ENCODE measurements at regions not wholly inside any gene's neighbourhood (a gene's known extent, or its start where the extent isn't known, plus 50 kb on each side); places are given as distances from the start of the nearest gene placed in this dataset.
A peak's percentile ranks its signal among the peaks of the same experiment; 100 is the strongest.
"Not testable (repeated sequence)": the region's sequence is repeated elsewhere in the genome, so short reads cannot be mapped to it uniquely, and the experiment has no call there.

DNA sequence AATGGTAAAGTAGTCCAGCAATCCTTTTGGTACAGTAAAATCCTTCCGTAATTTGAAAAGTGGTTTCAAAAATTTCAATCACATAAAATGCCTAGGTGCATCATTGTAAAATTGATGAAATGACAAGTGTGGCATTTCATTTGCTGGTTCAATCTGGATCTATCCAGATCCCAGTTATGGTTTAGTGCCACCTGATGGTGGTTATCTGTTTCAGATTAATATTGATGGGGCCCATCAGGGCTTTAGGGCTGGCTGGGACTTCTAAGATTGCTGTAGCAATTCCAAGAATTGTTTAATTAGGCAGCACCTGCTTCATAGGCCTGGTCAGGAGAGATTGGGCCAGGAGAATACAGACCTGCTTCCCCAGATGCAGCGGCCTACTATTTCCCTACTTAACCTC, 55.5 kb upstream of the PIK3C3 start:
- ATAC-seq (peak; percentile 36), DNase-seq (ENCODE audit: low spot score) (no peak)

- ATAC-seq (no peak), DNase-seq (ENCODE audit: low spot score) (no peak)
These were observed 61.6 kb upstream of the PIK3C3 start for GRCh38 chr18:41893432-41893831.

DNA sequence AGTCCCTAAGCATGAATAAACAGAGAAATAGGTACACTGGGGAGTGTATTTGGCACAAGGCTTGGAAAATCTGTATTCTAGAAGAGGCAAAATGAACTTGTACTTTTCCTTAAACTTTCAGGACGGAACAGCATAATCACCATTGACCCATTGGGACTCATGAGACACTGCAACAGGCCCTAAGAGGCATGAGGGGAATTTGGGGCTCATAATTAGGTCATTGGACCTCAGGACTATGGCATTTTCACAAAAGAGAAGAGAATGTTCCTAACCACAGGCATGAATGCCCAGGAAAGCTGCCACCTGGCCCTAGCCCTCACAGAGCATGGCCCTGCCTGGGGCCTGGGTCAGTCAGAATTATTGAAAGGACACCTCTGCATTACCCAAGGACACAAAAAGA, 67.9 kb upstream of the PIK3C3 start:
- DNase-seq (ENCODE audit: low spot score) (no peak), ATAC-seq (no peak)

- no peak for ATAC-seq
- DNase-seq (ENCODE audit: low spot score) = no peak
These were observed 68.8 kb upstream of the PIK3C3 start for GRCh38 chr18:41886126-41886807.

DNA sequence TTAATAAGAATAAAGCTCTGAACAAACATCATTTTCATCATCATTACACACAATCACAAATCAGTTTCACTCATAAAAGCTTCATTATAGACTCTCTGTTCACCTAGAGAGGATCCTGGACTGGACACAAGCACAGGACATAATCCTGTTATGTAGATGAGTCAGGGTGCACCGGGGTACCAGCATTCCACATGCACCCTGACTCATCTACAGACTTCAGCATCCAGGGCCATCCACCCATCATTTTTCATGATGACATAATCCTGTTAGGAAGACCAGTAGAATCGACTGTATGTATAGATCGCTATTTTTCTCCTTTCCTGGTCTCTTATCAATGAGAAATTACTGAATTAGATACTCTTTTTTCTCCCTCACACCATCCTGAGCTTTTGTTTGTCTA, 73.7 kb upstream of the PIK3C3 start:
- DNase-seq (ENCODE audit: low spot score) (no peak), ATAC-seq (no peak)

DNA sequence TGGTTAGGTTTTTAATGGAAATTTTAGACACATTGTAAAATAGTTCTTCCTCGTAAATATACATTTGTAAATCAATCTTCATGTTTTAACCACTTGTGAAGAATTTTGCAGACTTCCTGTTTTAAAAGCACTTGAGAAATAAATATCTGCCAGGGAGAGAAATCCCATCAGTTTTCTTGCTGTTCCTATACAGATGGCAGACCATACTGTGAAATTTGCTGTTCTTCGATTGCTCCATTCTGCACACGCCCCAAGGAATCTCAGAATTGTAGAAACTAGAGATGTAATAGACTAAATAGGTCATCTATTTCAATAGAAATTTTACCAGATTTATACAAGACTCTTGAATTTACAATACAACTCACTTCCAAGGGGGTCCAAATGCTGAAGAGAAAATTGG, 75.8 kb upstream of the PIK3C3 start:
- no peak for ATAC-seq
- no peak for DNase-seq (ENCODE audit: low spot score)

GRCh38 chr18:41875094-41875780, 79.8 kb upstream of the PIK3C3 start:
- no peak for DNase-seq (ENCODE audit: low spot score)
- no peak for ATAC-seq

- DNase-seq (ENCODE audit: low spot score) (no peak), ATAC-seq (no peak)
These were observed 81.3 kb upstream of the PIK3C3 start for GRCh38 chr18:41873730-41874129.

GRCh38 chr18:41872206-41872605, 82.8 kb upstream of the PIK3C3 start:
- ATAC-seq (no peak), DNase-seq (ENCODE audit: low spot score) (no peak)

DNA sequence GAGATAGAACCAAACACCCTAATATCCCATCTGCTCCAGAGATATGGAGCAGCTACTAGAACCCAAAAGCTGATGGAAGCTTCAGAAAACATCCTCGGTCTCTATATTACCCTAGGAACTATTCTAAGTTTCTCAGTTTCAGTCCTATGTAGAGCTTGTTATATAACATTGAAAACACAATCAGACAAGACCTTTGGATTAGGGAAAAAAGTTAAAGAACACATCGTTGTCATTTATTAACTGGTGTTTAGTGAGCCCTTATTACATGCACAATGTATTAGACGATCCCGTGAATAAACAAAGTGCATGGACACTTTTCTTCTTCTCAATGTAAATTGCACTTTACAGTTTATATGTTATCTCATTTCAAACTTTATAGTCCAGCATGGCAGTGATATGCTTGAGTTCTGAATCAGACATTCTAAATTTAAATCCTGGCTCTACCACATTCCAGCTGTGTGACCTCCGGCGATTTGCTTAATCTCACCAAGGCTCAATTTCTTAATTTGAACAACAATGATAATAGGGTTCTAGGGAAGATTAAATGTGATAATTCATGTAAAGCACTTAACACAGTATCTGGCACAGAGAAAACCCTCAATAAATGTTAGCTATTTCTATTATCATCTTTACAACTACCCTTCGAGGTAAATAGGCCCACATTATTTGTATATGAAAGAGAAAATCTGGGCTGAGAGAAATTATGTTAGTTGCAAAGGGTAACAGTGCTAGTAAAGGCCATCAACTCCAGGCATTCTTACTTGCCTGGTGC, 83.6 kb upstream of the PIK3C3 start:
- ATAC-seq (peak; percentile 57), DNase-seq (ENCODE audit: low spot score) (no peak)

DNA sequence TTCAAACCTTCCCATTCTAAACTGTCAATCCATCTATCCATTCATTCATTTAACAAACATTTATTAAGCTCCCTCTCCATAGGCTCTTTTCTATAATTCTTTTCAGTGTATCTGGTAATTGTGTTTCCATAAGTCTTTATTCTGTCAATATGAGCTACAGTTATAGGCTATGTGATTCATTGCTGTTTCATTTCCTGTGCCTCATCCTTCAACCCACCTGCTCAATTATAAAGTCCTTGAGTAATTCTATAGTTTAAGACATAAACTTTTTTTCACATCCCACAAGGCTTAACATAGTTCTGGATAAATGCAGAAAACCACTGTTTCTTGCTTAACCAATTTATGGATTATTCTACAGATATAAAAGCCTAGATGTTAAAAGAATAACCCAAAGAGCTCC, 84.2 kb upstream of the PIK3C3 start:
- DNase-seq (ENCODE audit: low spot score) = no peak
- ATAC-seq = no peak

DNA sequence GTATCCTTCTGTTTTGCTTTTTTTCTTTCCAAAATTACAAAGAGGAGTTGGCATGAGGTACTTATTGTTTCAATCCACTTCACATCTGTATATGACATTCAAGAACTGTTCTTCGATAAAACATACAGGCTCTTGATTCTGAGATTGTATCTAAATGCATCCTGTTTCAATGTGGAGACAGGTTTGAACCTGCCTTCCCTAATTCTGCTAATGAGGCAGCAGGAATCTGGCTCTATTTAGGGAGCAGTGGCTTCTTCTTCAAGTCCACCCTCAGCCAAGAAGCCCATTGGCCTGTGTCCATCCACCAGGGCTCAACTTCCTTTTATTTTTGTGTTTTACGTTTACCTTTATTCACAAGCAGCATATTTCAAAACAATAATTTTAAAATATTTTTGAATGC, 84.8 kb upstream of the PIK3C3 start:
- DNase-seq (ENCODE audit: low spot score) (no peak), ATAC-seq (no peak)

DNA sequence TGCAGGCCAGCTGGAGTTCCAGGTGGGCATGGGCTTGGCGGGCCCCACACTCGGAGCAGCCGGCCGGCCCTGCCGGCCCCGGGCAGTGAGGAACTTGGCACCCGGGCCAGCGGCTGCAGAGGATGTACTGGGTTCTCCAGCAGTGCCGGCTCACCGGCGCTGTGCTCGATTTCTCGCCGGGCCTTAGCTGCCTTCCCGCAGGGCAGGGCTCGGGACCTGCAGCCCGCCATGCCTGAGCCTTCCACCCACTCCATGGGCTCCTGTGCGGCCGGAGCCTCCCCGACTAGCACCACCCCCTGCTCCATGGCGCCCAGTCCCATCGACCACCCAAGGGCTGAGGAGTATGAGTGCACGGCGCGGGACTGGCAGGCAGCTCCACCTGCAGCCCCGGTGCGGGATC, 89.2 kb upstream of the PIK3C3 start:
- ATAC-seq; DNase-seq (ENCODE audit: low spot score): not testable (repeated sequence)

- DNase-seq (ENCODE audit: low spot score) (no peak), ATAC-seq (no peak)
These were observed 90.8 kb upstream of the PIK3C3 start for GRCh38 chr18:41864216-41864615.

DNA sequence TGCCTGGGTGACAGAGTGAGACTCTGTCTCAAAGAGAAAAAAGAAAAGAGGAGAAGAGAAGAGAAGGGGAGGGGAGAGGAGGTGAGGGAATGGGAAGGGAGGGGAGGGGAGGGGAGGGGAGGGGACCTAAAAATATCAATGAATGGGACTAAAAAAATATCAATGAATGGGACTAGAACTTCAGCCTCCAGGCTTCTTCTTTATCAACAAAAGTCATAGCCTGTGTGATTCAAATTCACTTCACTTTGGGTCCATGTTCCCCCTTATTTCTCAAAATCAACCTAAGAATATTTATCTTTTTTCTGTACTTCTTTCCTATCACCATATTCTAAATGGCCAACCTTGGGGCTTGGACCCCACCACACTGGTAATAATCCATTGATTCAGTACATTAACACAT, 92.1 kb upstream of the PIK3C3 start:
- no peak for ATAC-seq
- no peak for DNase-seq (ENCODE audit: low spot score)

GRCh38 chr18:41860987-41861386, 94.0 kb upstream of the PIK3C3 start:
- no peak for ATAC-seq
- no peak for DNase-seq (ENCODE audit: low spot score)

GRCh38 chr18:41858761-41859555, 96.1 kb upstream of the PIK3C3 start:
- ATAC-seq (no peak), DNase-seq (ENCODE audit: low spot score) (no peak)

GRCh38 chr18:41853280-41853679, 101.8 kb upstream of the PIK3C3 start:
- ATAC-seq (no peak), DNase-seq (ENCODE audit: low spot score) (no peak)

GRCh38 chr18:41850781-41851180, 104.3 kb upstream of the PIK3C3 start:
- ATAC-seq = no peak
- no peak for DNase-seq (ENCODE audit: low spot score)

DNA sequence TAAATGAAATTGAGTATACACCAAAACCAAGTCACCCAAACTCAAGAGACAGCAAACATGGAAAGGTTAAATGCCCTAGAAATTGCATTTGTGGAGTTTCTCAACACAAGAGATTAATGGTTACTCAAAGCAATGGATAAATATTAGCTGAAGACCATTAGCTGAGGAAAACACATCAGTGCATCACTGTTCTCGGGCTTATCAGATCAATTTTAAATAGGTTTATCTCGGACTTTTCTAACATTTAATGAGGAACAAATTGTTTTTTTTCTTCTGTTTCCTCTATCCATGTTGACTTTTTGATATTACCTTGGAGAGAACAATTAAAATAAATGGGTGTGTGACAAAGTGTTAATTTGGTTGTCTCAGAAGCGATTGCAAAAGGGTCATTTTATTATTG, 105.4 kb upstream of the PIK3C3 start:
- no peak for ATAC-seq
- no peak for DNase-seq (ENCODE audit: low spot score)

GRCh38 chr18:41845563-41845962, 109.5 kb upstream of the PIK3C3 start:
- DNase-seq (ENCODE audit: low spot score) = no peak
- ATAC-seq = no peak
